NOMO-1 (cell line): ENCODE measurements at regions not wholly inside any gene's neighbourhood (a gene's known extent, or its start where the extent isn't known, plus 50 kb on each side); places are given as distances from the start of the nearest gene placed in this dataset.
"Not testable (repeated sequence)": the region's sequence is repeated elsewhere in the genome, so short reads cannot be mapped to it uniquely, and the experiment has no call there.

Experiments used
- DNase-seq, 2 experiments: peaks; one replicate each; lab custom pipeline; 2025; ENCODE audit not compliant: unreplicated experiment in 2 of 2; lab: John Stamatoyannopoulos, UW

DNA sequence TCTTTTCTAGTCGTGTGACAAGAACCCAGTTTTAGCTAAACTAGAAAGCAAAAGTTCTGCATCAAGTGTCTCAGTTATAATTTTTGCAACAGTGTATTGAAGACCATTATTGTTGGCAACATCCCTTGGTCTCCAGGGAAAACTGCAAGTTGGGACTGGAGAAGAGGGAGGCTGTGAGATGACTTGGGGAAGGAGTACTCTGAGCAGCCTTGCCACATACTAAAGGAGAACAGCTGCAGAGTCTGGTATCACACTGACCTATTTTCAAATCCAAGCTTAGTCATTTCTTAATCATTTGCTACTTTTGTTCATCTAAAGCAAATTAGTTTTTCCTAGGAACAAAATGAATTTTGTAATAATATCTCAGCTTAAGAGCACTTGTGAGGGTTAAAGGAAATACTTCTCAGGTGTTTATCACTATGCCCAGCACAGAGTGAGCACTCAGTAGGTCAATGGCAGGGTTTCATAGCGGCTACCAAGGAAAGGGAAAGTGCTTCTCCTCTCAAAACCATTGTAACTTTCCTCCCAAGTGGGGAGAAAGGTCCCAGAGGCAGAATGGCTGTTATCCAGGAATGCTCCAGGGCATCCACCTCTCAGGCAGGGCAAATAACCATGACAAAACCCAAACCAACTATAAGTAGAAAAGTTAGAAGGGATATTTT, 247.1 kb downstream of the C11orf87 start:
- no peak for DNase-seq

DNA sequence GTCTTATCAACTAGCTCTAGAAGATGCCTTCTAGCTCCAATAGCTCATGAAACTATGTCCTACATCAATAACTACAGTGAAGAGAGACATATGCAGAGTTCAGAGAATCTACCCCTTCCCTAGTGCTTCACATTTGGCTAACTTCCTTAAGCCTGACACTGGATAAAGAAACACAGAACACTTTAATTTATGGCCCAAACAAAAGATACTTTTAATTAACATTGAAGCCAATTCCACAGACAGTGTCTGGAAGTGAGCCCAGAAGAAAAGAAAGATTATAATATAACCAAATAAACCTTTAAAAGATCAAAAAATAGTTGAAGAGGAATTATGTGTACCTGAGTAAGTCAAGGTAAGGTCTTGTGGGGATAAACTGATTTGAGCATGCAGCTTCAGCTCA, 255.2 kb downstream of the C11orf87 start:
- DNase-seq: no peak

DNA sequence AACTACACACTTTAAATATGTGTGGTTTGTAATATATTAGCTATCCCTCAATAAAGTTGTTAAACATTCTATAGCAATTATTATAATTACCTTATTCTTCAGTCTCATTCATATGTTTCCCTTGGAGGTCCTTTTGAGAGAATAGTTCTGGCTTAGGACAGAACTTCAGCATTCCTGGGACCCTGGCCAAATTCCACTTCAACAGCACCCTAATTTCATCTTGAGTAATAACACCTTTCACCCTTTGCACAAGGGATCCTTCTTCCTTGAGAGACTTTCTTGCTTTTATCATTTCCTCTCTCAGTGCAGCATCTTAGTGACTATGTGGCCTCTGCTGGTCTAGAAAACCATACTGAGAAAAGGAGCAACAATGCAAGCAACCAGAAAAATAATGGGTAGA, 255.9 kb downstream of the C11orf87 start:
- DNase-seq: no peak

DNA sequence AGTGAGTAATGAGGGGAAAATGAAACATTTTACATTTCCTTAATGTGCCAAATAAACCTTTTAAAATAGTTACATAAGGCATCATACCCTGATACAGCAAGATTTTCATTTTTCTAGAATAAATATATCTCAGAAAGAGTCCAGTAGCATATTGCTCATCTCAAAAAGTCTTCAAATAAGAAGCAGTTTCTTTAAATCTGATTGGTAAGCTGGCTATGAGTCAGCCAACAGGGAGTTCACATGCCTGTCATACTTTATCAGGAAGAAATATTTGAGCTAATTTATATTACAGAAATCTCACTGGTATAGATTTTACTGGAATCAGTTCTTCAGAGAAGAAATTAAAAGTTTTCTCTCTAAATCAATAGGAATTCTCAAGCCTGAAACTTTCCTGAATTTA, 258.1 kb downstream of the C11orf87 start:
- no peak for DNase-seq

DNA sequence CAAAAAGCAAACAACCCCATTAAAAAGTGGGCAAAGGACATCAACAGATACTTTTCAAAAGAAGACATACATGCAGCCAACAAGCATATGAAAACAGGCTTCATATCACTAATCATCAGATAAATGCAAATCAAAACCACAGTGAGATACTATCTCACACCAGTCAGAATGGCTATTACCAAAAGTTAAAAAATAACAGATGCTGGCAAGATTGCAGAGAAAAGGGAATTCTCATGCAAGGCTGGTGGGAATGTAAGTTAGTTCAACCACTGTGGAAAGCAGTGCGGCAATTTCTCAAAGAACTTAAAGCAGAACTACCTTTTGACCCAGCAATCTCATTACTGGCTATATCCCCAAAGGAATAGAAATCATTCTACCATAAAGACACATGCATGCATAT, 260.8 kb downstream of the C11orf87 start:
- not testable (repeated sequence) for DNase-seq

DNA sequence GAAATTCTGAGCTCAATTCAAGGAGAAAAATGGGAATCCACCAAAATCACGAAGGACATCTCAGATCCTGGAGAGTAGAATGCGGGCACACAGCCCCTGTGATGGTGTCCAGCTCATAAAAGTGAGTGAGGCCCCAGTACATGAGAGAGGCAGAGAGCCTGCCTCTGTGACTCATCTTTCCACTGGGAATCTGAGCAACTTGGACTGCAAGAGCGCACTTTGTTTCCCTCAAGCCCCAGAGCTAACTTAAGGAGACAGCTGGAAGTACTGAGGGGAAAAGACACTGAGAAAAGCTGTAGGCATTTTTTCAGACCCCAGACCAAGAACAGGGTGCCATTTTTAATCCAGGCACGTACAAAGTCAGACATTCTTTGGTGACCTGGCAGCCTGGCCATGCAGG, 273.7 kb downstream of the C11orf87 start:
- no peak for DNase-seq

DNA sequence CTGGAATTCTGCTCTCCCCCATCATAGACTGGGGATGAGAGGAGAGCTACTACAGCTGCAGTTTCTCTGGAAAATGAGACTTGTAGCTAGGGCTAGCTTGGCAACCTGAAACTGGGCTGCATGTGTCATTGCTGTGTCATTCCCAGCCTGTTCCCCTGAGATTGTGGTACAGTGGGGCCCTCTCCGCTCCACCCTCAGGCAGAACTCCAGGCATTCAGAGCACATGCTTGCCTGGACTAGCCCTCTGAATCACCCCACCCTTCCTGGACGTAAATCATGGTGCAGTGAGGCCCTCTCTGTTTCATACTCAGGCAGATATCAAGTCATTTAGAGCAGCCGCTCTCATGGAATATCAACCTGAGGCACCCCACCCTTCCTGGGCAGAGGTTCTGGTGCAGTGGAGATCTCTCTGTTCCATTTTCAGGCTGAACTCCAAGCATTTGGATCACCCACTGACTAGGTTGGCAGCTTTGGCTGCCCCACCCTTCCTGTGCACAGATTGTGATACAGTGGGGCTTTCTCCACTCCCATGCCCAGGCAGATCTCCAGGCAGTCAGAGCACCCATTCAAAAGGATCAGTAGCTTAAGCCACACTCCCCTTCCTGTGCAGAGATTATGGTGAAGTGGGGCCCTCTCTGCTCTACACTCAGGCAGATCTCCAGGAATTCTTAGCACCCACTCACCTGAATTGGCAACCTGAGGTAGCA, 274.4 kb downstream of the C11orf87 start:
- DNase-seq: no peak

DNA sequence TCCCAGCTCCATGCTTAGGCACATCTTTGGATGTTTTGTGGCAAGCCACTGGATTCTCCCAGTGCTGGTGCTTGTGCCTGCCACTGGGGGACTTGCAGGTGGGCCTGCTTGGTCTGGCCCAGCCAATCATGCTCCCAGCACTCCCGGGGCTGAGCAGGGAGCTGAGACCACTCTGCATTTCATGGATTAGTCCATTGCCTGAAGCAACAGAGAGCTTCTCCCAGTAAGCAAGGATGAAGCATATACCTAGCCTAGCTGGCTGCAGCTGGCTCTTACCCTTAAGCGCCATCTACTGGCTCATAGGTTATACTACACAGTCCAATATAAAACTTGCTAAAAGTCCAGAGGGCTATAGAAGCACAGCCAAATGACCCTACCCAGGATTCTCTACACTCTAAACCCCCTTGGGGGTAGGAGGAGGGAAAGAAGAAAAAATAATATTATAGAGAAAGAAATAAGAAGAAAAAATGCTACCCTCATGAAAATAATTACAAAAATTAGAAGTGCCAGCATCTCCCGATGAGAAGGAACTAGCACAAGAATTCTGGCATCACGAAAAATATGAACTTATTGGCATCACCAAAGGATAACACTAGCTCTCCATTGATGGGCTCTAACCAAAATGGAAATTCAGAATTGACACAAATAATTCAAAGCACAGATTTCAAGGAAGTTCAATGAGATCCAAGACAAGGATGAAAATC, 275.3 kb downstream of the C11orf87 start:
- peak; percentile 10 to 50 for DNase-seq

DNA sequence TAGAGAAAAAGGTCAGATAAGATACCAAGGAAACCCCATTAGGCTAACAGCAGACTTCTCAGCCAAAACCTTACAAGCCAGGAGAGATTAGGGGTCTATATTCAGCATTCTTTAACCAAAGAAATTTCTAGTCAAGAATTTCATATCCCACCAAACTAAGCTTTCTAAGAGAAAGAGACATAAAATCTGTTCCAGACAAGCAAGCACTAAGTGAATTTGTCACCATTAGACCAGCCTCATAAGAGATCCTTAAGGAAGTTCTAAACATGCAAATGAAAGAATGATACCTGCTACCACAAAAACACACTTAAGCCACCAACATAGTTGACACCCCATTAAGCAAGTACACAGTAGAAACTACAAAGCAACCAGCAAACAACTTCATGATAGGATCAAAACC, 276.2 kb downstream of the C11orf87 start:
- DNase-seq: no peak

DNA sequence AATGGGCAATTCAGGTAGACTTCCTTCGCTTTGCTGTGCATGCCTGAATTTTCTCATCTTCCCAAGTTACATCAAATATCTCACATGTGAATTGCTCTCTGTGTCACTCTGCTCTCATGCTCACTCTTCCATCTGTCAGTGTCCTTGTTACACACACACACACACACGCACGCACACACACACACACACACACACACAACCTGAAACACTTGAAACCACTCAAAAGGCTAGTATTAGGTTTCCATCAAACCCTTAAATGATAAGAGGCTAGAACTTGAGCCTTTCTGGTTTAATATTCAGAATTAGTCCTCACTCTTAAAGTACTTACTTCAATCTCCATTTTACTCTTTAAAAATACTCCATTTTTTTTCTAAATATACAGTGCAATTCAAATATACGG, 282.4 kb downstream of the C11orf87 start:
- no peak for DNase-seq

DNA sequence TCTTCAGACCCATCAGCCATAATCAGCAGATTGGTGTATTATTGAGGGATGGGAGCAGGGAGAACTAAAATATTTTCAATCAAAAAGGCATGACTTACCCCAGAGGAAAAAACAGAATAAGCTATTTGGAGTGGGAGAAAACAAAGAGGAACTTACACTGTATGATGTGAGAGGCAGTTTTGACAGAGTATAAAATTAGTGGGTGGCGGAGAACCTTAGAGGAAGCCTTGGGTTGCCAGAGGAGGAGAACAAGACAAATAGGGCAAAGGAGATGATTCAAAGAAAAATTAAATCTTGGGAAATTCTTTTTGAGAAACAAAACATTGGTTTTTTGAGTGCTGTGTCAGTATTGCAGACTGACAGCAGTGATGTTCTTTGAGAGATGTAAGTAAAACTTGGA, 285.0 kb downstream of the C11orf87 start:
- peak; percentile 5 to 45 for DNase-seq

DNA sequence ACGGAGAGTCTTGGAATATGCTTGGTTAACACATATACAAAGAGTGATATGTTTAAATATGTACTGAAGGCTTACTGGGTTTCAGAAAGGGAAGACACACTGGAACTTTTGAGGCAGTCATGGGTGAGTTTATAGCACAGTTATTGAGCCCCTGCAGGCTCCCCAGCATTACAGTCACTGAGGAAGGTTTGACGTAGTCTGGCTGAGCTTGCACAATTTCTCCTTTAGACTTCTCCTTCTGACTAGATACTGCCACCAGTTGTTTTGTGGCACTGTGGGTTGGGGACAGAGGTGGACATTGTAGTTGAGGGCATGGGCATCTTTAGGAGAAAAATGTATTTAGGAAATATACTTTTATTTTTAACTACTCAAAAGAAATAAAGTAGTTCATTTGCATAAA, 285.4 kb downstream of the C11orf87 start:
- peak; percentile 27 to 51 for DNase-seq

DNA sequence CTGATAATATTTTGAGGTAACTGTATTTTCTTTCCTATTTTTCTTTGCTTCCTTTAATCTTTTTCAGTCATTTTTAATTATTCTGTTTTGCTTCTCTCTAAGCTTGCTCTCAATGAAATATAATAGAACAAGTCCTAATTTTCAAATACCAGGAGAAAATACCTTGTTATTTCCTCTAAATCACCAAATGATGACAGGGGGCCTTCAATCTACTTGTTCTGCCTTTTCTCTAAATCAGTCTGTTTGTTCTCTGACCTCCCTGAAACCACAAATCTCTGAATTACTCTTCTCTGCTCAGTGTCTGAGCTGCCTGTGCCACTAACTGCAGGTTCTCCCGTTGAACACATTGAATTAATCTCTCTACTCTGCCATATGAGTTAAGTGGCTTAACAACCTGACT, 286.2 kb downstream of the C11orf87 start:
- DNase-seq: no peak

DNA sequence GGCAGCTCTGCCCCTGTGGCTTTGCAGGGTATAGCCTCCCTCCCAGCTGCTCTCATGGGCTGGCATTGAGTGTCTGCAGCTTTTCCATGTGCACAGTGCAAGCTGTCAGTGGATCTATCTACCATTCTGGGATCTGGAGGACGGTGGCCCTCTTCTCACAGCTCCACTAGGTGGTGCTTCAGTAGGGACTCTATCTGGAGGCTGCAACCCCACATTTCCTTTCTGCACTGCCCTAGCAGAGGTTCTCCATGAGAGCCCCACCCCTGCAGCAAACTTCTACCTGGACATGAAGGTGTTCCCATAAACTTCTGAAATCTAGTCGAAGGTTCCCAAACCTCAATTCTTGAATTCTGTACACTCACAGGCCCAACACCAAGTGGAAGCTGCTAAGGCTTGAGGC, 292.5 kb downstream of the C11orf87 start:
- DNase-seq: not testable (repeated sequence)

DNA sequence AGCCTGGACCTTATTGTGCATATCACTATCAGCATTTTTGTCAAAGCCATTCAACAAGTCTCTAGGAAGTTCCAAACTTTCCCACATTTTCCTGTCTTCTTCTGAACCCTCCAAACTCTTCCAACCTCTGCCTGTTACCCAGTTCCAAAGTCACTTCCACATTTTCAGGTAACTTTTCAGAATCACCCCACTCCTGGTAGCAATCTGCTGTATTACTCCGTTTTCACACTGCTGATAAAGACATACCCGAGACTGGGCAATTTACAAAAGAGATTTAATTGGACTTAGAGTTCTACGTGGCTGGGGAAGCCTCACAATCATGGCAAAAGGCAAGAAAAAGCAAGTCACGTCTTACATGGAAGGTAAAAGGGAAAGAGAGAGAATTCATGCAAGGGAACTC, 293.4 kb downstream of the C11orf87 start:
- not testable (repeated sequence) for DNase-seq

DNA sequence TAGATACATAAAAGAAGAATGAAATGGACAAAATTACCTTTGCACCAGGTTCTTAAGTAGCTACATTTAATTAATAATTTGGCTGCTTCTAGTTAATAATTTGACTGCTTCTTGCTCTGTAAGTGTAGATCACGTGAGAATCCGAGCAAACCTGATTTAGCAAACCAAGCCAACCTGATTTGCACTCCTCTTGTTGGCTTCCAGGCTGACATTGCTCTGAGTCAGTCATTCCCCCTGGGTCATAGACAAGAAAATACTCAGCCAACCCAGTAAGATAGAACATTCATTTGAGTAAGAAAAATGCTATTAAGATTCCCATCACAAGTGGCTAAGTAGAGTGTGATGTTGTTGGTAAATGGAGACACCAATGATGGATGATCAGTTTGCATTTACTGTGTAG, 304.1 kb downstream of the C11orf87 start:
- no peak for DNase-seq

DNA sequence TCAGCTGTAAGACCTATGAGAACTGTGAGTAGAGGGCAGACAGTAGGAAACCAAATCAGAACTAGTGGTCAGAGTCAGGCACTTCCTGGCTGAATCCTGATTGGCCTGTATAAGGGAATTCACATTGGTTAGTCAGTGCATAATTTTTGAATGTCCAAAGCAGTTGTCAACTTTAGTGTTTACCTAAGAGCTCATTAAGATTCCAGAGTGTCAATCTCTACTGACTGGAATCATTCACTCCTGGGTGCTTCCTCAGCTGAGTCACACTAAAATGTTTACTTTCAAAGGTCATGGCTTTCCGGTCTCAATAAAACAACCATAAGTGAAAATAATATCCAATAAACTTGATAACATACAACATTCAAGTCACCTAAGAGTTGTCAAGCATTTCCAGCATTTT, 306.1 kb downstream of the C11orf87 start:
- DNase-seq: no peak

DNA sequence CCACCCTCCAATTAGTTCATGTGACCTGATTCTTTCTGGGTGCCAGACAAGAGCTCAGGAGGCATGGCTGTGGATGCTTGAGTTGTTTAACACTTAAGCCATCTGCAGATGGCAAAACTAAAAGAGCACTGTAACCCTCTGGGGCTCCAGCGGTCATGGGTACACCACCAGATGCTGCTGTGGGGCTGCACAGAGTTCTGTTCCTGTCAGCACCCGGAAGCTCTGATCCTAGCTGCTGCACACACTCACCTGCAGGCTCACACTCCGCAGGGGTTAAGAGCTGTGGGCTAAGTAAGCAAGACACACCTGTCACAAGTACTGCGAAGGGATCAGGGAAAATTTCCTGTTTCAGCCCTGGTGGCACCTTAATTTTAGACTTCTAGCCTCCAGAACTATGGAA, 307.8 kb downstream of the C11orf87 start:
- no peak for DNase-seq

DNA sequence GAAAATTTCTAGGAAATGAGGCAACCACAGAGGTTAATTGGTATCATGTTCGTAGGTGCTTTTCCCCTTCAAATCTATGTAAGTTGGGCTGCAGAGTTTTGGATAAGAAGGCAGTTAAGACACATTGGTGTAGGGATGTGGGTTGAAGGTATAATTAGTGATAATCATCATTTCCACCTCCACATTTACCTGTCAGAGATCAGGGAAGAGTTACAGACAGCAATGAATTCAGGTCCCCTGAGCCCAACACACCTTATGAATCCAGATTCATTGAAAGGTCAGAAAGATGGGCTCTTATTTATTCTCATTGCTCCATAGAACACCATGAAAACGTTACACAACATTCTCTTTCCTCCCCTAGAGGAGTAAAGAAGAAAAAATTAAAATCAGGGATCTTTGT, 308.7 kb downstream of the C11orf87 start:
- no peak for DNase-seq

DNA sequence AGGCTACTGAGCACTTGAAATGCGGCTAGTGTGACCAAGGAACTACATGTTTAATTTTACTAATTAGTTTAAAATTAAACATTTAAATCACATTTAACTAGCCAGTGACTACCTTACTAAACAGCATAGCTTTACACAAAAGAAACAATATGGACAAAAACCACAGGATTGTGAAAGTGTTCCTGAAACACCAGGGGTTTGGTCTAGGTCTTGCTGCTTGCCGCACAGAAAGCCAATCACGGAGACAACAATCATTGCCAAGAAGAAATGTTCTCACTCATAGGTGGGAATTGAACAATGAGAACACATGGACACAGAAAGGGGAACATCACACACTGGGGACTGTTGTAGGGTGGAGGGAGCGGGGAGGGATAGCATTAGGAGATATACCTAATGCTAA, 309.5 kb downstream of the C11orf87 start:
- peak; percentile 19 to 45 for DNase-seq

DNA sequence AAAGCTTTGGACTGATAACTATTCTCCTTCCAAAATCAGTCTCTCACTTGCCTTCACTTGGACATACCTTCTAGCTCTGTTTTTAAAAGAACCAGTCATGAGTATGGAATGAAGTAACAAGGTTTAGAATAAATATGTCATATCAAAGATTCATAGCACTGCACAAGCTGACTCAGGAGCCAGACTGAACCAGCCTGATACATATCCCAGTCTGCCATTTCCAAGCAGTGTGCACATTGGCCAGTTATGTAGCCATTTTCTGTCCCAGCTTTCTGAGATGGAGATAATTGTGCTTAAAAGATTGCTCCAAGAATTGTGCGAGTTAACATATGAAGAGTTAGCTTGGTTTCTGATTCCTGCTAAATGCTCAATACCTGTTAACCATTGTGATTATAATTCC, 311.3 kb downstream of the C11orf87 start:
- no peak for DNase-seq

DNA sequence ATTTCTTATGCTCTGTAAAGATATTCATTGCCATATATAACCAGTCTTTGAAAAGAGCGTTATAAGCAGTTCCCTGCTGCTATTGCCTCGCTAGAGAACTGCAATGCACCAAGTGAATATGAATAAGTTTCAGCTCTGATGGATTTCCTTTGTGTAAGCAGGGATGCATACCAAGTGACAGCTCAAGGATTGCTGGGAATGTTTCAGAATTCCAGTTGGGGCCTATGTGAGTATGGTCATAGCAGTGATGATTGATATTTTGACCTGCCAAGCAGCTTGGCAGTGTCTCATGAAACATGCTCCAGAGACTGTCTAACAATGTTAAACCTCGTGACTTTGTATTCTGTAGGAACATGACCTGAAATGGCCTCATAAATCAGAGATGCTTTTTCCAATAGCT, 312.6 kb downstream of the C11orf87 start:
- DNase-seq: no peak
